ENCODE measurements at regions not wholly inside any gene's neighbourhood (a gene's known extent, or its start where the extent isn't known, plus 50 kb on each side); places are given as distances from the start of the nearest gene placed in this dataset.

DNA sequence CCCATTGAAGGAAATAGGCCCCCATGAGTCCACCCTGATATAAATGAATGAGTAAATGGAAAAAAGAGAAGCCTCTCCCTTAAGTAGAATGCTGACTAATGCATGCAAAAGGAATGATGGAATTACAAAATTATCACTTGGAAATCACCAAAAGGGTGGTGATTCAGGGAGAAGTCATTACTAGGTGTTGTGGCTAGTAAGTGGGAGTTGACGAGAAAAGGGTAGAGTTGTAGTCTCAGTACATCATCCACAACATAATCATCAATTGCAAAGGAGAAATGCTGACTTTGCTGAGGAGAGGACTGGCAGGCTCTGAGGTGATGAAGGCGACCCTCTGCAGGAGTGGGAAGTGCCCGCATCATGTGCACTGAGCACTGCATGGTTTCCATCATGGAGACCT, 201.5 kb upstream of the S1PR3 start:
- Histone ChIP-seq H2AFZ (ENCODE audit: insufficient read depth, low read depth, low read length, poor library complexity, severe bottlenecking) (no peak overlapping the region), H3K9ac (ENCODE audit: low read length) (no peak overlapping the region), H3K27me3 (replicated peaks in 1 of 4; ENCODE audit: control extremely low read depth in 1 of 4, control insufficient read depth in 3 of 4, insufficient read depth in 4 of 4, low read length in 3 of 4) (no peaks in the 10 kb centered on the region), H3K9me3 (ENCODE audit: control extremely low read depth in 1 of 3, control insufficient read depth in 2 of 3, insufficient read depth in 1 of 3, low read length in 2 of 3) (no peaks in the 10 kb centered on the region), H3K36me3 (replicated peaks in 1 of 2; ENCODE audit: control extremely low read depth in 1 of 2, control insufficient read depth in 1 of 2, extremely low read depth in 1 of 2, insufficient read depth in 2 of 2, low read length in 1 of 2) (no peaks in the 10 kb centered on the region), H3K4me2 (replicated peaks; ENCODE audit: low read depth, low read length, poor library complexity, severe bottlenecking) (no peak overlapping the region), H3K27ac (ENCODE audit: low read length in 2 of 2) (no peak overlapping the region), H3K4me1 (ENCODE audit: control insufficient read depth in 2 of 2, insufficient read depth in 2 of 2, low read length in 2 of 2) (no peaks in the 10 kb centered on the region), H4K20me1 (ENCODE audit: control insufficient read depth, insufficient read depth, low read length, poor library complexity, severe bottlenecking) (no peaks in the 10 kb centered on the region), H3K79me2 (ENCODE audit: control insufficient read depth, insufficient read depth, low read length) (no peaks in the 10 kb centered on the region), H3K4me3 (ENCODE audit: control extremely low read depth in 1 of 5, extremely low read depth in 1 of 5, insufficient read depth in 1 of 5, low read depth in 2 of 5, low read length in 4 of 5) (no peak overlapping the region)
- CTCF ChIA-PET: no interaction called here
- H3K4me1 Mint-ChIP-seq: no peaks in the 10 kb centered on the region
- TF ChIP-seq, protein P1, sequence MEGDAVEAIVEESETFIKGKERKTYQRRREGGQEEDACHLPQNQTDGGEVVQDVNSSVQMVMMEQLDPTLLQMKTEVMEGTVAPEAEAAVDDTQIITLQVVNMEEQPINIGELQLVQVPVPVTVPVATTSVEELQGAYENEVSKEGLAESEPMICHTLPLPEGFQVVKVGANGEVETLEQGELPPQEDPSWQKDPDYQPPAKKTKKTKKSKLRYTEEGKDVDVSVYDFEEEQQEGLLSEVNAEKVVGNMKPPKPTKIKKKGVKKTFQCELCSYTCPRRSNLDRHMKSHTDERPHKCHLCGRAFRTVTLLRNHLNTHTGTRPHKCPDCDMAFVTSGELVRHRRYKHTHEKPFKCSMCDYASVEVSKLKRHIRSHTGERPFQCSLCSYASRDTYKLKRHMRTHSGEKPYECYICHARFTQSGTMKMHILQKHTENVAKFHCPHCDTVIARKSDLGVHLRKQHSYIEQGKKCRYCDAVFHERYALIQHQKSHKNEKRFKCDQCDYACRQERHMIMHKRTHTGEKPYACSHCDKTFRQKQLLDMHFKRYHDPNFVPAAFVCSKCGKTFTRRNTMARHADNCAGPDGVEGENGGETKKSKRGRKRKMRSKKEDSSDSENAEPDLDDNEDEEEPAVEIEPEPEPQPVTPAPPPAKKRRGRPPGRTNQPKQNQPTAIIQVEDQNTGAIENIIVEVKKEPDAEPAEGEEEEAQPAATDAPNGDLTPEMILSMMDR (IDR thresholded peaks at IDR 0.05): no peak
- TF ChIP-seq EZH2 (IDR thresholded peaks at IDR 0.05; ENCODE audit: borderline replicate concordance, insufficient read depth, low read depth, low read length, poor library complexity, severe bottlenecking): no peak
- peaks cover 14% of the 10 kb centered on the region for H3K27me3 Mint-ChIP-seq
- no peak overlapping the region for H3K4me3 Mint-ChIP-seq
- DNase-seq: no peak
- intact Hi-C loops (cut with micrococcal nuclease): no loop called here
- ATAC-seq (ENCODE audit: low read depth): no peak
- 100% methylated on average over 2 of the region's 3 CpGs for WGBS (ENCODE audit: insufficient coverage)
- no peak overlapping the region for H3K27ac Mint-ChIP-seq
- POLR2A ChIA-PET: no interaction called here
- H3K9me3 Mint-ChIP-seq (ENCODE audit: insufficient read depth): no peaks in the 10 kb centered on the region

DNA sequence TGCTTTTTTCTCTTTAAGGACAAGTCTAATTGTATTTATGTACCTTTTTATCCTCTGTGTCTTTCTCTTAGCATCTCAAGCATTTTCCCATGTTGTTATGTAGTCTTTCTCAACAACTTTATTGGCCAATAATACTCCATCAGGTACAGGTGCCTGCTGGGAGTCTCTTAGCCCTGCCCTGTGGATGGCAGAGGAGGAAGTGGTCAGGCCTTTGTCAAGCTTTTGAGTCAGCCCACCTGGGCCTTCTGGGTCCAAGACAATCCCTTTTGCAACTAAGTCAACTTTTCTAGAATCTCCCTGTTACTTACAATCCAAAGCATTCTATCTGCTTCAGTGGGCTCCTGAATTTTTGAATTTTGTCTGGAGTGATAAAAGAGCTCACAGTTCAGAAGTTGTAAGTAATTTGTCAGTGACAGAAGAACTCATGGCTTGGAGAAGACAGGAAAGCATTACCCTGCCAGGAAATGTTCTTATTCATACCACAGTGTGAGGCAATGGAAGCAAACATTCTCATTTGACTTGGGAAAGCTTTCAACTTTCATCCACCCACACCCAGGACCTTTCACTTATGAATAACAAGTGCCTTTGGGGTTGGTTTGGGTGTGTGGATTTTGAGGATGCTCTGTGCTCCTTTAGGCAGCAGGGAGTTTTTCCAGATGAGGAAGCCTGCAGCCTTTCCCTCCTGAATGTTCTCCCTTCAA, 200.0 kb upstream of the S1PR3 start:
- H3K4me3 Mint-ChIP-seq: no peak overlapping the region
- ChIA-PET POLR2A (no interaction called here), CTCF (no interaction called here)
- H3K36me3 ChIP-seq (replicated peaks in 1 of 2; ENCODE audit: control extremely low read depth in 1 of 2, control insufficient read depth in 1 of 2, extremely low read depth in 1 of 2, insufficient read depth in 2 of 2, low read length in 1 of 2): no peaks in the 10 kb centered on the region
- intact Hi-C loops (cut with micrococcal nuclease): no loop called here
- H3K4me3 ChIP-seq (ENCODE audit: control extremely low read depth in 1 of 5, extremely low read depth in 1 of 5, insufficient read depth in 1 of 5, low read depth in 2 of 5, low read length in 4 of 5): no peak overlapping the region
- H3K9ac ChIP-seq (ENCODE audit: low read length): no peak overlapping the region
- no peaks in the 10 kb centered on the region for H3K4me1 ChIP-seq (ENCODE audit: control insufficient read depth in 2 of 2, insufficient read depth in 2 of 2, low read length in 2 of 2)
- H4K20me1 ChIP-seq (ENCODE audit: control insufficient read depth, insufficient read depth, low read length, poor library complexity, severe bottlenecking): no peaks in the 10 kb centered on the region
- ATAC-seq (ENCODE audit: low read depth): no peak
- no peak overlapping the region for H3K27ac Mint-ChIP-seq
- no peaks in the 10 kb centered on the region for H3K27me3 ChIP-seq (replicated peaks in 1 of 4; ENCODE audit: control extremely low read depth in 1 of 4, control insufficient read depth in 3 of 4, insufficient read depth in 4 of 4, low read length in 3 of 4)
- H3K9me3 ChIP-seq (ENCODE audit: control extremely low read depth in 1 of 3, control insufficient read depth in 2 of 3, insufficient read depth in 1 of 3, low read length in 2 of 3): no peaks in the 10 kb centered on the region
- H3K9me3 Mint-ChIP-seq (ENCODE audit: insufficient read depth): peaks cover 2% of the 10 kb centered on the region
- peaks cover 14% of the 10 kb centered on the region for H3K27me3 Mint-ChIP-seq
- no peaks in the 10 kb centered on the region for H3K79me2 ChIP-seq (ENCODE audit: control insufficient read depth, insufficient read depth, low read length)
- DNase-seq: no peak
- no peaks in the 10 kb centered on the region for H3K4me1 Mint-ChIP-seq
- no peak for TF ChIP-seq EZH2 (IDR thresholded peaks at IDR 0.05; ENCODE audit: borderline replicate concordance, insufficient read depth, low read depth, low read length, poor library complexity, severe bottlenecking)
- TF ChIP-seq, protein P1 (IDR thresholded peaks at IDR 0.05): no peak
- no peak overlapping the region for H2AFZ ChIP-seq (ENCODE audit: insufficient read depth, low read depth, low read length, poor library complexity, severe bottlenecking)
- no peak overlapping the region for H3K27ac ChIP-seq (ENCODE audit: low read length in 2 of 2)
- H3K4me2 ChIP-seq (replicated peaks; ENCODE audit: low read depth, low read length, poor library complexity, severe bottlenecking): no peak overlapping the region

Data from B cell (primary cell).